GM19397 (cell line): ENCODE measurements at regions not wholly inside any gene's neighbourhood (a gene's known extent, or its start where the extent isn't known, plus 50 kb on each side); places are given as distances from the start of the nearest gene placed in this dataset.
"Not testable (repeated sequence)": the region's sequence is repeated elsewhere in the genome, so short reads cannot be mapped to it uniquely, and the experiment has no call there.

Experiments used
- ATAC-seq: cut with Tn5 transposase; IDR thresholded peaks from one replicate; pipeline ENCODE4 v1.9.1; 2021; ENCODE audit warnings: mild to moderate bottlenecking, moderate library complexity; ENCODE audit not compliant: unreplicated experiment

DNA sequence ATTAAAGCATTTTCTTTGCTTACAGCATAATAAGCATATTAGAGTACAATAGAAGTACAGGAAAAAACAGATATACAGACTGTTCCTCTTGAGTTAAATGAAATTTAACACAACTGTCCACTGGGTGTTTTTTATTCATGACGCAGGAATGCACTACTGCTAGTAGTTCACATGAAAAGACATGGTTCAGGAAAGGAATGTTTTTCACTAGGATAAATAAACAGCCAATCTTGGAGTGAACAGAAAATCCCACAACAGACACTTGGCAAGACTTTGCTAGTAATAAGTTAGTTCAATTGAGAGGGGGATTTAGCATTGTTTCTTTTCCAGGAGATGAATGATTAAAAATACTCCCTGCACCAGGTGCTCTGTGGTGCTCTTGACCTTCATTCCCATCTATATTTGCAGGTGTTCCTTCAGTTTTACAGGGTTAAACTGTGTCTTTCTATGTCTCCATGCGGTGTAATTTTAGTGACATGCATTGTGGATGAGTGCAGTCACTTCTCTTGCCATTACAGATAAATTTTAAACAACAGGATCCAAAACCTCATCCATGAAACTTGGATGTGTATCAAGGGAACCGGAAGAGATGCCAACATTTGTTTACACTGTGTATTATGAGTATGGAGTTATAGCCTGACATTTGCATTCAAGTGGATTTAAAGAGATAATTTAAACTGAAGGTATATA is 796.6 kb downstream of the DSC3 start:
- no peak for ATAC-seq

DNA sequence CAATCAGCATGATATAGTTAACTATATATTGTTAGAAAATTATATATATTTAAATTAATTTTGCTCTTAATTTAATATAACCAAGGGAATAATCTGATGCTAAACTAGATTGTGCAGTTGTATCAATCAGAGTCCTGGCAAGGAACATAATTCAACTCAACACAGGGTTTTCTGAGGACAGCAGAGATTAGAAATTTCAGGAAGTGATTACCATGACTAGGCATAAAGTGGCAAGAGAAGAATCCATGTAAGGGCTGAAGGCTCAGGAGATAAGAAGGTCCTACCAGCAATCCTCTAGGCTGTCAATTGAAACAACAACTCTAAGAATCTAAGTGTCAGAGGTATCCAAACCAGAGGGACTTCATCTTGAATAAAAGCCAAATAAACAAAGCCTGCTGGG is 807.8 kb downstream of the DSC3 start:
- ATAC-seq: no peak

DNA sequence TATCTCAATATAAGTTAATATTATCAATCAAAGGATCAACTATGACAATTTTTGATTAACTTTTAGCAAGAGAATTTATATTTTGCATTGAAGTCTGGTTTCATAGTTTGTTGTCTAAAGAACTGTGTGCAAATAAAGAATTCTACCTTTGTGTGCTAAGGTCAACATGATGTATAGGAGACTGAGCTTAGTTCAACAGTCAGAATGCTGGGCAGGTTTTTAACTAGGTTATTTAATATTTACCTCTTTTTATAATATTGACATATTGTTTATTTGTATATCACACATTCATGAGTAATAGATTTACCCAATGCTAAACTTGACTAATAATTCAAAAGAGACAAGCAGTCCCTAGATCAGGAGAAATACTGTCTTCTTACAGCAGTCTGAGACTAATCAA is 831.4 kb downstream of the DSC3 start:
- no peak for ATAC-seq

DNA sequence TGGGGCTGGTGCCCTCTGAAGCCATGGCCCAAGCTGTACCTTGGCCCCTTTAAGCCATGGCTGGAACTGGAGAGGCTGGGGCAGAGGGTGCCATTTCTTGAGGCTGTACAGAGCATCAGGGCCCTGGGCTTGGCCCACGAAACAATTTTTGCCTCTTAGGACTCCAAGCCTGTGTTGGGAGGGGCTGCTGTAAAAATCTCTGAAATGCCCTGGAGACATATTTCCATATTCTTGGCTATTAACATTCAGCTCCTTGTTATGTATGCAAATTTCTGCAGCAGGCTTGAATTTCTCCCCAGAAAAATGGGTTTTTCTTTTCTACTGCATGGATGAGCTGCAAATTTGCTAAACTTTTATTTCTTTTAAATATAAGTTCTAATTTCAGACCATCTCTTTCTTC is 834.0 kb downstream of the DSC3 start:
- no peak for ATAC-seq

DNA sequence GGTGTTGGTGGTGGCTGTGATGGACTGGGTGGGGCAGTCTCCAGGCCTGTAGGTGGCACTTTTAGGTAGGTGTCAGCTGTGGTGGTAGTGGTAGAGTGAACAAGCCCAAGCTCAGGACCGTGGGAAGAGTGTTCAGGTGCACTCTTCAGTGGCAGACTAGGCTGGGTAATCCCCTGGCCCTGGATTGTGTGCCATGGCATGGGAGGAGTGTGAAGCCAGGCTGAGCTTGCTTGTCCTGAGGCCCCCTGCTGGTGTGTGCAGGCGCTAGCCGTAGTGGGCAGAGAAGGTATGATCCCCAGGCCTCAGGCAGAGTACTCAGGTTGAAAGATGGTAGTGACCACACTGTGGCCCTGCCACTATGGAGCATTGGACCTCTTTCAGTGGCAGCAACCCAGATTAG is 850.3 kb downstream of the DSC3 start:
- ATAC-seq: no peak

DNA sequence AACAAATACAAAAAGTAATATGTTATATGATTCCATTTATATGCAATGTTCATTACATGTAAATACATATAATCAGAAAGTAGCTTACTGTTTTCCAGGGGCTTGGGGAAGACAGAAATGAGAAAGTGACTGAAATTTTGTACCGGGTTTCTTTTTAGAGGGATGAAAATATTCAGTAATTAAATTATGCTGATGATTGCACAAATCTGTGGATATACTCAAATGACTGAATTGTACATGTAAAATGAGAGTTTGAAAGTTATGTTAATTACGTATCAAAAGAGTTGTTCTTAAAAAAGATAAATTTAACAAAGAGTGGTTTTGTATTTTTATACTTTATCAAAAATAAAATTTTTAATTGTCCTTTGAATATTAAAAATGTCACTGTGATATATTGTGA is 856.3 kb downstream of the DSC3 start:
- no peak for ATAC-seq

DNA sequence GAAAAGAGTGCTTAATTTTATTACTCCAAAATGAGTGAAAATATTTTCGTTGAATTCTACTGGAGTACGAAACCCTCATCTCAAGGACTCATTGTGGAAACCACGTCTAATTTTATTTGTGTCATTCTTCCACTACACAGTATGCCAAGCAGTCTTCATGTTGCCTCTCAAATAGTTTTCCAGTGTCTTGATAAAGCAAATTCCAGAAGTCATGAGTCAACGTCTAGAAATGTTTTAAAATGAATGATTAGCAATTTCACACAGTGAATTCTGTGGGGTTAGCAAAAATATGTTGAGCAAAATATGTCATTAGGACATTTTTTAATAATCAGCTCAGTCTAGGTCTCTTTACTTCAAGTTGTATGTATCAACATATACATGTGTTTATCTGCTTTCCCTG is 865.5 kb downstream of the DSC3 start:
- ATAC-seq: no peak

DNA sequence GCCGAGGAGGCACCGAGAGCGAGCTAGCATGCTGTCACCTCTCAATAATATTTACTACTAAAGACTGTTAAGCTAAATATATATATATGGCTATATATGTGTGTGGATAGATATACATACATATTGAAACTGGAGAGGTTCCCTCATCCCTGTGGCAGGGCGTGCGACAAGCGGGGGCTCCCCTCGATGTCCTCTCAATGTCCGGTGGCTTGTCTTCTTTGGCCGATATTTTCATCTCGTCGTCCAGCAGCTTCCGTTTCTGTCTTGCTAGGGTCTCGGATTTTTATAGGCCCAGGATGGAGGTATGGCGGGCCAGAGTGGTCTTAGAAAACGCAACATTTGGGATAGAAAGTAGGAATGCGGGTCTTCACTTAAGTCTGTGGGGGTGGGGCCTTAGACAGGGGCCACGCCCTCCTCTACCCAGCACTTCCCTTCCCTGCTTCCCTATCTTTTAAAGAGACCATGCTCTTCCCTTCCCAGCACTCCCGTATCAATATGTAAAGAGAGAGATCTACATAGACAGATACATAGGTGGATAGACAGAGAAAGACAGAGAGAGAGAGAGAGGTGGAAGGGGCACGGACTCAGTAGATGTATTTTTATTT is 866.8 kb downstream of the DSC3 start:
- ATAC-seq: no peak

DNA sequence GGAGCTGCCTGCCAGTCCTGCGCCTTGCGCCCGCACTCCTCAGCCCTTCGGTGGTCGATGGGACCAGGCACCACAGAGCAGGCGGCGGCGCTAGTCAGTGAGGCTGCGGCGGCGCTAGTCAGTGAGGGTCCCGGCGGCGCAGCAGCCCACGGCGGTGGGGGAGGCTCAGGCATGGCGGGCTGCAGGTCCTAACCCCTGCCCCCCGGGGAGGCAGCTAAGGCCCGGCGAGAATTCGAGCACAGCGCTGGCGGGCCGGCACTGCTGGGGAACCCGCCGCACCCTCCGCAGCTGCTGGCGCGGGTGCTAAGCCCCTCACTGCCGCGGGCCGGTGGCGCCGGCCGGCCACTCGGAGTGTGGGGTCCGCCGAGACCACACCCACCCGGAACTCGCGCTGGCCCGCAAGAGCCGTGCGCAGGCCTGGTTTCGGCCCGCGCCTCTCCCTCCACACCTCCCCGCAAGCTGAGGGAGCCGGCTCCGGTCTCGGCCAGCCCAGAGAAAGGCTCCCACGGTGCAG is 867.4 kb downstream of the DSC3 start:
- no peak for ATAC-seq

DNA sequence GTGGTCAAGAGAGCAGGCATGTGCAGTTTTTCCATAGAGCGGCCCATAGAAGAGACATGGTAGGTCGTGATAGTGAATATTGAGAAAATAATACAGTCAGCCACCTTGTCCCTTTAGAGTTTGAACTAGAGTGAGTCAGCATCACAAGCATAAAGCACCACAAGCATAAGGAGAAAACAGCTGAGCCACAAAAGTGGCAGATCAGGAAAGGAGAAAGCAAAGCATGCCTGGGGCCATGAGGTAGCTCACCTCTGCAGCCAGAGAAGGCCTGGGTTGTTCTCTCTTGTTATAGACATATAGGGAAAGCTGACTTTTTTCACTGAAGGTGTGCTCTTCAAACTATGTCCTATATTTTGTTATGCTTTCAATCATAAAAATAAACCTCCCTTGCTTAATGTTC is 879.0 kb downstream of the DSC3 start:
- no peak for ATAC-seq

DNA sequence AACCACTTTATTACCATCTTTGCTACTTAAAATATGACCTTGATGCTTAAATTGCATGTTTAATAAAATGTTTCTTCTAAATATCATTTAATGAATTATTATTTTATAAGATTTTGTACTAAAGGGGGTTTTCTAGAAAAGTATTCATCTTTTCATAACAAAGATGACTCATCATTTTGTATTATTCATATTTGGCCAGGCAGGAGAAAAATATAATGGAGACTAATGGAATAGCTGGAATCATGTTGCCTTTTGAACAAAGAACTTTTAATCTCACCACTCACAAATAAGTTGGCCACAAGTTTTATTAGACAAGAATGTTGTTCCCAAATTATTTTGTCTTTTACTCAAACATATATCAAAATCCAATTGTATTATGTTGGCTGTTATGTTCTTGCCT is 882.4 kb downstream of the DSC3 start:
- no peak for ATAC-seq

DNA sequence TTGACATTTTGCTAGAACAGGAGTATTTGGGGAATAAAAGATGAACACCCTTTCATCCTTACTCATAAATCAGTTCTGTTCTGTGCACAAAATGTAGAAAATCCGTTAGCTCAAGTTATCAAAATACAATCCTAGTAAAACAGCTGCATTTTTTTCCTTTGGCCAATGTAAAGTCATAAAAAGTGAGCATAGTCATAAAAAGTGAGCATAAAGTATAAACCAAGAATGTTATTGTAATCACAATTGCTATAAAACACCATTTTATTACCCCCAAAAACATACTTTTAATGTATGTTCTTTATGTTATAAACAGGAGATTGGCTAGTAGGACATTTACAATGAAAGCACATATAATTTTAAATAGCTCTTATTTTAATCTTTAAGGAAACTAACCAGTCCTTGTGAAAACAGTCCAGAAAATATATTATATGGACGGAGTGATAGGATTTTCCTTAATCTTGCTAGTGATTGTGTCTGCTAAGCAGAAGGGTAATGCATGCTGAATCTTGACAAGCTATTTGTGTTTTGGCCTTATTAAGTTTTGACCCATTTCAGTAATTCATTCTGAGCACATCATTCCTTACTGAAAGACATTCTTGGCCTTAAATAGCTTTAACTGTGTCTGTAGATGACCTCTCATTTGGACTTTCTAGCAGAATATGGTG is 891.8 kb downstream of the DSC3 start:
- ATAC-seq: no peak

DNA sequence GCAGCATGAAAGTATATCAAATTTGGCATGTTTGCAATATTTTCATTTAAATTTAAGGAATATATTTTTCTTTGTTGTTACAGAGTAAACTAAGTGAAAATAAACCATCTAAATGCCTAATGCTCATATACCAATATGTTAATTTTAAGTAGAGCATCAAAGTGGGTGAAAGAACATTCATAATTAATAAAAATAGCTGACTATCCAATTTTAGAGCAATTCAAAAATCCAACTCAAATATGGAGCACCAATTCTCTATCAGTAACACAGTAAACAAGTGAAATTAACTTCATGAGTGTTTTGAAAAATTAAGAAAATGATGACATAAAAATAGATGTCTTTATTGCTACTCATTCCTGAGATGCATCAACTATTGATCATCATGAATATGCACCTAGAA is 893.0 kb downstream of the DSC3 start:
- ATAC-seq: no peak

DNA sequence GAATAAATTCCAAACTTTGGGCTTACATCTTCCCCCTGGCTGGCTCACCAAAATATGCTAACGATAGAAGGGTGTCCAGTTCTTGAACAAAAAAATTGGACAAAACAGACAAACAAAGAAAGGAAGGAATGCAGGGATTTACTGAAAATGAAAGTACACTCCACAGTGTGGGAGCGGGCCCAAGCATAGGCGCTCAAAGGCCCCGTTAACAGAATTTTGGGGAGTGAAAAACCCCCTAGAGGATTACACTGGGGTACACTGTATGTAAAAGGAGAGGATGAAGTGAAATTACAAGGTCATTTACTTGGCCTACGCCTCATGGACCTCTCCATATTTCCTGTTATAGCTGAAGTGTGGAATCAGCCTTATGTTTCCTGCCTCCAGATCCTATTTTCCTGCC is 899.7 kb downstream of the DSC3 start:
- ATAC-seq: no peak

DNA sequence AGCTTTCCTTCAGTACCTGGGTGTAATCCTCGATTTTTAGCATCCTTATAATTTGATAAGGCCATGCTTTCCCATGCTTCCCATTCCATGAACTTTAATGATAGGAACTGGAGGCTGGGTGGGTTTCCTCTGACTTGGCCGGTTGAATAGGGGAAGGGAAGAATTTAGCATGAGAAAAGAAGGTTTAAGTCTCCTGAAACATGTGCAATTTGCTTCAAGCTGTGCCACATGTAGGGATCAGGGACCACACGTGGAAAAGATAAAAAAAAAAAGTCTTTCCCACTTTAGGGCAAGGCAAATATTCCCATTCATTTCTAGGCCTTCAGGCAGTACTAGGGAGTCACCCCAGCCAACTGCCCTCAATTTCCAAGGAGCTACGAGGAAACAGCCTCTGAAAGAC is 900.3 kb downstream of the DSC3 start:
- no peak for ATAC-seq

DNA sequence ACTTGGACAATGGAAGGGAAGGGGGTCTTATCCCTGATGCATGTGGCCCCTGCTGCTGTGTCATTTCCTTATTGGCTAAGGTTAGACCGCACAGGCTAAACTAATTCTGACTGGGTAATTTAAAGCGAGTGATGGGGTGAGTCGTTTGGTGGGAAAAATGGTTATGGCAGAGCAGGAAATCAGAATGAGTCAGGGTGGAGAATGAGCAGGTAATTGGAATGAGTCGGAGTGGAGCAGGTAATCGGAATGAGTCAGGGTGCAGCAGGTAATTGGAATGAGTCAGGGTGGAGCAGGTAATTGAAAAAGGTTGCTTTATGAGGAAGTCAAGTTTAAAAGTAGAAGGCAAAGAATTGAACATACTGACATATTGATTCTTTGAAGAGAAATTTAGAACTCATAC is 901.0 kb downstream of the DSC3 start:
- not testable (repeated sequence) for ATAC-seq

DNA sequence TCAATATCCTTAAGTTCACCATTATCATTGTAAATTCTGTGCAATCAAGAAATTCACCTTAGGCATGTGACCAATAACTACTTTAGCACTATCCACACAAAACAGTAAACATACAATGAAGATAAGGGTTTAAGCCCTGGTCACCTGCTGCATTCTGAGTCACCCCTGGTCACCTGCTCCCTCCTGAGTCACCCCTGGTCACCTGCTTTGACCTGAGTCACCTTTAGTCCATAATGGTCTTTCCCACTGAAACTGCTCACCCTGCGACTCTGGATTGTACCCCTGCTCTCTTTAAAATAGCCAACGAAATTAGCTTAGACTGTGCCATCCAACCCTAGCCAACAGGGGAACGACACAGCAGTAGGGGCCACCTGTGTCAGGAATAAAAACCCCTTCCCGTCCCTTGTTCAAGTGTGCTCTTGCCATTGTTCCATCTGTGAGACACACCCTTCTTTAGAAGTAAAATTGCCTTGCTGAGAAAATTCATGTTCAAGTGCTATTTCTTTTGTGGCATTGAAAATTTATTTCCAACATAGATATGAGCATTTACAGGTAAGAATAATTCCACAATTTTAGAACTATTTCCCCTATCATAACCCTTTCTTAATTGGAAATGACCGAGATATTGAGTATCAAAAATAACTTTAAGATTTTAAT is 902.8 kb downstream of the DSC3 start:
- ATAC-seq: no peak

DNA sequence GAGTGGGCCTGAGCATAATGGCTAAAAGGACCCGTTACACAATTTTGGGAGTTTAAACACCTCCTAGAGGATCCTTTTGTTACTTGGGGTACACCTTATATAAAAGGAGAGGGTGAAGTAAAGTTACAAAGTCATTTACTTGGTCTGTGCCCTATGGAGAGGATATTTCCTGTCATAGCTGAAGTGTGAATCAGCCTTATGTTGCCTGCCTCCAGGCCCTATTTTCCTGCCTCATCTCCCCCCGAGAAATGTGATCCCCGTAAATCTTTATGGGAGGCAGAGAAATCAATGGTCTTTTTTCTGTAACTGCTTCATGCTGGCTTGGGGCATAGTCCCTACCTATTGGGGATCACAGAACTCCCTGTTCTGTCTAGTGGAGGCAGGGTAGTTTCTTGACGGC is 906.6 kb downstream of the DSC3 start:
- ATAC-seq: no peak

DNA sequence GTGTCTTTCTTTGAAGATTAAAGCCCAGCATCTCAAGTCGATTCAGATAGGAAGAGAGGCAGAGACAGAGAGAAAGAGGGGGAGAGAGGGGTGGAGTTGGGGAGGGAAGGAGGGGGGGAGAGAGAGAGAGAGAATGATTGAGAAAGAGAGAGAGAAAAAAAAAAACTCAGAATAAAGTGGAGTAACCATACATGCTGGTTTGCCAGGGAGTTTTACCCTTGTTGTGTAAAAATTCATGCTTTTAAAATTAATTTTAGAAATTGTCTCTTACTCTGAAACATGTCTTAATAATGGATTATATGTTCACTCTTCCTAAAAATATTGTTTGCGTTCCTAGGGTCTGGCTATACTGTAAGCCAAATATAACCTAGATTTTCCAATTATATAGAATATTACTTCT is 908.5 kb downstream of the DSC3 start:
- ATAC-seq: no peak

DNA sequence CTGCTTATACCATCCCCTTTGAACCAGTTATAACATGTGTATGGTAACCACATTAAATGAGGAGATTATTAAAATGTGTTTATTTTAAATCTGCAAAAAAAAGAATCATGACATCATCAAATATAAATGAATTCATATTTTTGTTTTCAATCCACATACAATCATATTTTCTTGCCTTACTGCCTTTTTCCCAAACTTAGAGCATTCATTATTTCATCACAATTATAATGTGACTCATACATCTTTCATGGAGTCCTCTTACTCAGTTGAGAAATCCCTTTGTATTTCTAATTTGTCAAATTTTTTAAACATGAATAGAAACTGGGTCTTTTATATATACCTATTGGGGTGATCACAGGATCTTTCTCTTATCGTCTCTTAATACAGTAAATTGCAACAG is 909.6 kb downstream of the DSC3 start:
- ATAC-seq: no peak

DNA sequence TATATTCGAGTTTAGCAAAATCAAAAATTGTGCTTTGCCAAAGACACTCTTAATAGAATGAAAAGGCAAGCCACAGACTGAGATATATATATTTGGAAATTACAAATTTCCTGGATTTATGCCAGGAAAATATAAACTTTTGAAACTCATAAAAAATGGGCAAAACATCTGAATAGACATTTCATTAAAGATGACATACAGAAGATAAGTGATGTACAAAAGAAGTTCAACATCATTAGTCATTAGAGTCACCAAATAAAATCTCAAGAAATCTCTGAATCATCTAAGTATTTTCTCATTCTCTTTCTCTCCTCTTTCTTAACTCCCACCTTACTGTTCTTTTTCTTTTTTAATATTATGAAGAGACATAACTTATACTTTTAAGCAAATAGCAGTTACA is 921.1 kb downstream of the DSC3 start:
- no peak for ATAC-seq

DNA sequence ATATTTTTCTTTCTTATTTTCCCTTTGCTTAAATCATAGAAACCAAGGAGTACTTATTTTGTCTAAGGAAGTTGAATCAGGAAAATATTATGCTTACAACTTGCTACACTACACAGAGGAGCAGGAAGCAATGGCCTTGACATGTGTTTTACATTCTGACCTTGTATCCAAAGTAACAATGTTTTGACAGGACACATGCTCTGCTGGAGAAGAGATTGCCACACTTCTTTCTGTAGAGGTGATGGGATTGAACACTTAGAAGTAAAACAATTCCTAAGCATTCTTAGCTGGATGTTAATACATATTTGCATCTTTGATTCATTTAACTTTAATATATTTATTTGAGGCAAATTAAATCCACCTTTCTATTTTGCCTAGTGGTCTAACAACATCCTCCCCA is 929.1 kb downstream of the DSC3 start:
- no peak for ATAC-seq
